ENCODE measurements at regions not wholly inside any gene's neighbourhood (a gene's known extent, or its start where the extent isn't known, plus 50 kb on each side); places are given as distances from the start of the nearest gene placed in this dataset.

DNA sequence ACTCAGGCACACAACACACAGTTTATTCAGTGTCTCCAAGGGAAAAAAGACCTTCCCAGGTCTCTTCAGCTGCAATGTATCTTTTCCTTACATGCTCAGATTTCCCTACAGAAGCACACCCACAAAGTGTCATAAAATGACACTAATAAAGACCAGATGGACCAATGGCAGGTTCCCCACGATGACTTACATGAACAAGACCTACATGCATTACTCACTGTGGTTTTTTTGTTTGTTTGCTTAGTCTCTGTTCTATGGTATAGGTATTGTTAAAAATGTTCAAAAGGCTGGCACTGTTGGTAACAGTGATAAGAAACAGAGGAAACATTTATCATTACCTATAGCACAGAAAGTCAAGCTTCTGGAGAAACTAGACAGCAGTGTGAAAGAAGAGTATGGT, 318.2 kb upstream of the TMCO5A start:
- TF ChIP-seq CTCF (IDR thresholded peaks at IDR 0.05): no peak
- no peak for TF ChIP-seq POLR2A (IDR thresholded peaks at IDR 0.05)
